Uterus (tissue), 2 donors: ENCODE measurements at regions not wholly inside any gene's neighbourhood (a gene's known extent, or its start where the extent isn't known, plus 50 kb on each side); places are given as distances from the start of the nearest gene placed in this dataset.

Experiments used
- CTCF ChIP-seq, 4 experiments: fragments of 200-600 bp in 2 of 4; fragments of 450-650 bp in 2 of 4; sonication (generic) in 2 of 4; IDR thresholded peaks; one replicate each; pipeline ENCODE4 v1.5.1; 2016 to 2019; ENCODE audit warnings: antibody characterized with exemption in 4 of 4, mild to moderate bottlenecking in 2 of 4, moderate library complexity in 1 of 4
- POLR2A ChIP-seq, 2 donors: fragments of 450-650 bp; IDR thresholded peaks; one replicate each; pipeline ENCODE4 v1.6.1; 2016; ENCODE audit warnings: antibody characterized with exemption in 2 of 2, mild to moderate bottlenecking in 1 of 2, moderate library complexity in 1 of 2

GRCh38 chr1:213908521-213908920 lies 79.3 kb upstream of the PROX1 start:
- TF ChIP-seq CTCF (IDR thresholded peaks at IDR 0.05) (no peak), POLR2A (IDR thresholded peaks at IDR 0.05) (no peak)
